ENCODE measurements at regions not wholly inside any gene's neighbourhood (a gene's known extent, or its start where the extent isn't known, plus 50 kb on each side); places are given as distances from the start of the nearest gene placed in this dataset.

GRCh38 chr2:12273111-12273510 is 443.6 kb upstream of the TRIB2 start:
- Mint-ChIP-seq H3K27me3 (peaks cover 4% of the 10 kb centered on the region), H3K9me3 (no peaks in the 10 kb centered on the region), H3K4me1 (peaks cover 20% of the 10 kb centered on the region), H3K4me3 (no peak overlapping the region), H3K36me3 (peaks cover 5% of the 10 kb centered on the region), H3K27ac (no peak overlapping the region)
- no peak for DNase-seq
- CTCF ChIA-PET = no interaction called here

- DNase-seq = no peak
- CTCF ChIA-PET = no interaction called here
- Mint-ChIP-seq H3K4me1 (peaks cover 20% of the 10 kb centered on the region), H3K27ac (no peak overlapping the region), H3K27me3 (peaks cover 4% of the 10 kb centered on the region), H3K36me3 (peaks cover 5% of the 10 kb centered on the region), H3K4me3 (no peak overlapping the region), H3K9me3 (no peaks in the 10 kb centered on the region)
Measured at GRCh38 chr2:12274591-12274990, 442.1 kb upstream of the TRIB2 start.

GRCh38 chr2:12277241-12278034 is 439.3 kb upstream of the TRIB2 start:
- Mint-ChIP-seq H3K27me3 (peaks cover 4% of the 10 kb centered on the region), H3K36me3 (no peaks in the 10 kb centered on the region), H3K27ac (no peak overlapping the region), H3K4me1 (peaks cover 10% of the 10 kb centered on the region), H3K9me3 (peaks cover 4% of the 10 kb centered on the region), H3K4me3 (no peak overlapping the region)
- CTCF ChIA-PET = interaction anchor here (0.7 to 1.0 kb wide), 2 partner anchors 375 to 448 kb away, joined by 3 read pairs; no protein-coding TSS in a partner anchor
- DNase-seq = no peak

- no peak overlapping the region for H3K27ac Mint-ChIP-seq
Measured at GRCh38 chr2:12278217-12278750, 438.5 kb upstream of the TRIB2 start.

GRCh38 chr2:12282780-12283695 is 433.7 kb upstream of the TRIB2 start:
- peaks cover 4% of the 10 kb centered on the region for H3K27me3 Mint-ChIP-seq
- no peak for DNase-seq
- peaks cover 2% of the 10 kb centered on the region for H3K36me3 Mint-ChIP-seq
- peaks cover 40% of the 10 kb centered on the region for H3K4me1 Mint-ChIP-seq
- peaks cover 5% of the 10 kb centered on the region for H3K9me3 Mint-ChIP-seq
- H3K4me3 Mint-ChIP-seq = no peak overlapping the region
- H3K27ac Mint-ChIP-seq = no peak overlapping the region
- CTCF ChIA-PET = no interaction called here

More at GRCh38 chr2:12278217-12278750, 438.5 kb upstream of the TRIB2 start:
- Mint-ChIP-seq H3K9me3 (peaks cover 4% of the 10 kb centered on the region), H3K36me3 (no peaks in the 10 kb centered on the region), H3K4me3 (no peak overlapping the region), H3K4me1 (peaks cover 8% of the 10 kb centered on the region), H3K27me3 (peaks cover 4% of the 10 kb centered on the region)
- CTCF ChIA-PET = interaction anchor here (0.7 to 1.0 kb wide), 4 partner anchors 112 to 449 kb away, joined by 3 to 4 read pairs (median 3); no protein-coding TSS in a partner anchor
- no peak for DNase-seq

GRCh38 chr2:12284037-12284436 is 432.7 kb upstream of the TRIB2 start:
- Mint-ChIP-seq H3K4me1 (peaks cover 42% of the 10 kb centered on the region), H3K27me3 (peaks cover 4% of the 10 kb centered on the region), H3K4me3 (no peak overlapping the region), H3K27ac (no peak overlapping the region), H3K9me3 (peaks cover 5% of the 10 kb centered on the region), H3K36me3 (peaks cover 2% of the 10 kb centered on the region)
- CTCF ChIA-PET = no interaction called here
- DNase-seq = no peak

- Mint-ChIP-seq H3K36me3 (peaks cover 2% of the 10 kb centered on the region), H3K27me3 (peaks cover 4% of the 10 kb centered on the region), H3K4me3 (no peak overlapping the region), H3K9me3 (peaks cover 5% of the 10 kb centered on the region), H3K4me1 (peaks cover 42% of the 10 kb centered on the region), H3K27ac (no peak overlapping the region)
- CTCF ChIA-PET = no interaction called here
- DNase-seq = no peak
Measured at GRCh38 chr2:12284487-12284886, 432.2 kb upstream of the TRIB2 start.

GRCh38 chr2:12286347-12286746 is 430.4 kb upstream of the TRIB2 start:
- H3K36me3 Mint-ChIP-seq = peaks cover 9% of the 10 kb centered on the region
- H3K27ac Mint-ChIP-seq = no peak overlapping the region
- peaks cover 6% of the 10 kb centered on the region for H3K9me3 Mint-ChIP-seq
- CTCF ChIA-PET = no interaction called here
- H3K4me1 Mint-ChIP-seq = peaks cover 42% of the 10 kb centered on the region
- peaks cover 4% of the 10 kb centered on the region for H3K27me3 Mint-ChIP-seq
- no peak for DNase-seq
- H3K4me3 Mint-ChIP-seq = no peak overlapping the region

- peaks cover 16% of the 10 kb centered on the region for H3K36me3 Mint-ChIP-seq
- no peak overlapping the region for H3K4me3 Mint-ChIP-seq
- CTCF ChIA-PET = no interaction called here
- peaks cover 42% of the 10 kb centered on the region for H3K4me1 Mint-ChIP-seq
- H3K27ac Mint-ChIP-seq = no peak overlapping the region
- peaks cover 4% of the 10 kb centered on the region for H3K27me3 Mint-ChIP-seq
- H3K9me3 Mint-ChIP-seq = peaks cover 10% of the 10 kb centered on the region
- no peak for DNase-seq
Measured at GRCh38 chr2:12287220-12287751, 429.4 kb upstream of the TRIB2 start.

GRCh38 chr2:12288048-12288447 is 428.7 kb upstream of the TRIB2 start:
- Mint-ChIP-seq H3K27ac (no peak overlapping the region), H3K36me3 (peaks cover 20% of the 10 kb centered on the region), H3K27me3 (peaks cover 4% of the 10 kb centered on the region), H3K9me3 (peaks cover 13% of the 10 kb centered on the region), H3K4me1 (peaks cover 46% of the 10 kb centered on the region), H3K4me3 (no peak overlapping the region)
- DNase-seq = no peak
- CTCF ChIA-PET = no interaction called here

- Mint-ChIP-seq H3K27ac (no peak overlapping the region), H3K4me3 (no peak overlapping the region), H3K27me3 (peaks cover 4% of the 10 kb centered on the region), H3K4me1 (peaks cover 48% of the 10 kb centered on the region), H3K36me3 (peaks cover 26% of the 10 kb centered on the region), H3K9me3 (peaks cover 12% of the 10 kb centered on the region)
- no peak for DNase-seq
- CTCF ChIA-PET = no interaction called here
Measured at GRCh38 chr2:12289120-12289802, 427.5 kb upstream of the TRIB2 start.

- no peak overlapping the region for H3K4me3 Mint-ChIP-seq
- peaks cover 55% of the 10 kb centered on the region for H3K4me1 Mint-ChIP-seq
- peaks cover 3% of the 10 kb centered on the region for H3K27me3 Mint-ChIP-seq
- CTCF ChIA-PET = interaction anchor here (1.4 kb wide), 1 partner anchor 284 kb away, joined by 4 read pairs; no protein-coding TSS in a partner anchor
- H3K27ac Mint-ChIP-seq = no peak overlapping the region
- DNase-seq = no peak
- peaks cover 27% of the 10 kb centered on the region for H3K36me3 Mint-ChIP-seq
- peaks cover 12% of the 10 kb centered on the region for H3K9me3 Mint-ChIP-seq
Measured at GRCh38 chr2:12291303-12291702, 425.4 kb upstream of the TRIB2 start.

GRCh38 chr2:12293874-12294273 is 422.9 kb upstream of the TRIB2 start:
- H3K4me3 Mint-ChIP-seq = no peak overlapping the region
- H3K27me3 Mint-ChIP-seq = no peaks in the 10 kb centered on the region
- peaks cover 12% of the 10 kb centered on the region for H3K9me3 Mint-ChIP-seq
- peak overlapping the region; percentile 87 for H3K27ac Mint-ChIP-seq
- DNase-seq = no peak
- H3K36me3 Mint-ChIP-seq = peaks cover 33% of the 10 kb centered on the region
- peaks cover 49% of the 10 kb centered on the region for H3K4me1 Mint-ChIP-seq
- CTCF ChIA-PET = interaction anchor here (0.8 to 1.2 kb wide), 2 partner anchors 415 to 422 kb away, joined by 3 read pairs; no protein-coding TSS in a partner anchor
